GM19043 (cell line): ENCODE measurements at regions not wholly inside any gene's neighbourhood (a gene's known extent, or its start where the extent isn't known, plus 50 kb on each side); places are given as distances from the start of the nearest gene placed in this dataset.

Experiments
- ATAC-seq: cut with Tn5 transposase; IDR thresholded peaks from one replicate; pipeline ENCODE4 v1.9.1; 2021; ENCODE audit warnings: low read depth; ENCODE audit not compliant: unreplicated experiment

DNA sequence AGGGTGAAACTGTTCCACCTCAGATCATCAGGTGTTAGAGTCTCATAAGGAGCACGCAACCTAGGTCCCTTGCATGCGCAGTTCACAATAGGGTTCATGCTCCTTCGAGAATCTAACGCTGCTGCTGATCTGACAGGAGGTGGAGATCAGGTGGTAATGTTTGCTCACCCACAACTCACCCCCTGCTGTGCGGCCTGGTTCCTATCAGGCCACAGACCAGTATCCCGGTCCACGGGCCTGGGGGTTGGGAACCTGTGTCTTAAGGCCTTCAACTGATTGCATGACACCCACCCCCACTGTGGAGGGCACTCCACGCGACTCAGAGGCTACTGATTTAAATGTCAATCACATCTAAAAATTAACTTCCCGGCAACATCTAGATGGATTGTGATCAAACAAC, 411.2 kb upstream of the SULF2 start:
- ATAC-seq, result no peak

- ATAC-seq, result no peak
Observed at GRCh38 chr20:48196001-48196400, 410.7 kb upstream of the SULF2 start.

GRCh38 chr20:48195121-48195870, 410.0 kb upstream of the SULF2 start:
- no peak for ATAC-seq

- ATAC-seq, result no peak
Observed at GRCh38 chr20:48194583-48194982, 409.3 kb upstream of the SULF2 start.

DNA sequence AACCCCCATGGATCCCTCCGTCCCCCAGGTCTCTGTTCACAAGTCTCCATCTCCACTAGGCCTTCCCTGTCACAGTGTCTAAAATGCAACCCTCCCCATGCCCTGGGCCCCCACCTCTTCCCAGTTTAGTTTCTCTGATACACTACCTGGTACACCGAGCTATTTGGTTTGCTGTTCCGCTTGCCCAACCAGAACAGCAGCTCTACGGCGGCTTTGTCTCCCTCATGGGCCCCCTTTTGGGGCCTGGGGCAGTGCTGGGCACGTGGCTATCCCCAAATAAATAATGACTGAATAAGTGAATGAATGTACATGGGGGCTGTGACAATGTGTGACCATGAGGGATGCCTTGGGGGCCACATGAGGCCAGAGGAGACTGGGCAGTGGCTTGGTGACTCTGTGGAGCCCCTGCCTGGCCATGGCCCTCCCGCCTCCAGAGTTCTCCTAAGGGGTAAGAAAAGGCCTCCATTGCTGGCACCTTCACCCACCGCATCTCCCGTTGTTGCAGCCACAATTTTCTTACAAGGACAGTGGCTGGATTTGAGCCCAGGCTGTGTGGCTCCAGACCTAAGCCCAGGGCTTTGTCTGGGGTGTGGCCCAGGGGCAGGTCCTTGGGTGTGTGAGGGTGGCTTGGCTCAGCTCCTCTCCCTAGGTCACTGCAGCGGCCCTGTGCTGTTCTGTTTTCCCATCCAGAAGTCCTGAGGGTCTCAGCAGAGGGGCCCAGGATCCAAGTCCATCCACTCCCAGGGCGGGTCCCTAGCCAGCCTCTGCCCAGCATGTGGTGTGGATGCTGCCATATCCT, 408.5 kb upstream of the SULF2 start:
- ATAC-seq, result no peak

- ATAC-seq, result no peak
Observed at GRCh38 chr20:48192109-48192508, 406.8 kb upstream of the SULF2 start.

- ATAC-seq, result no peak
Observed at GRCh38 chr20:48191200-48191599, 405.9 kb upstream of the SULF2 start.

GRCh38 chr20:48190757-48191156, 405.5 kb upstream of the SULF2 start:
- no peak for ATAC-seq

- ATAC-seq, result no peak
Observed at GRCh38 chr20:48189181-48189580, 403.9 kb upstream of the SULF2 start.

GRCh38 chr20:48187851-48188250, 402.6 kb upstream of the SULF2 start:
- no peak for ATAC-seq

DNA sequence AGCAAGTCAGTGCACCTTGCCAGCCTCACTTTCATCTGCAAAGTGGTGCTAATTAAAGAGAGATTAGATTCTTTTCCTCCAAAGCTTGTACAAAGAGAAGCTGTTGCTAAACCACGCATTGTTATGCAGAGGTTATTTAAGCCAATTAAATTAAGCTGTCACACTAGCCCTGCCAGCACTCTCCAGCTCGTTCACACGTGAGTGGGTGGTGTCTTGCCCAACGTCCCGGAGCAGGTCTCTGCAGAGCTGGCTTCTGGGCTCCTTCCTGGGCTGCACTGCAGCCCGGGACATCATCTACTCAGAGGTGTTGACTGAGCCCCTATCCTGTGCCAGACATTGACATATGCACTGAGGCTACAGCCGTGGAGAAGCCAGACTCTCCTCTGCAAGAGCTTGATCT, 401.6 kb upstream of the SULF2 start:
- ATAC-seq, result no peak

DNA sequence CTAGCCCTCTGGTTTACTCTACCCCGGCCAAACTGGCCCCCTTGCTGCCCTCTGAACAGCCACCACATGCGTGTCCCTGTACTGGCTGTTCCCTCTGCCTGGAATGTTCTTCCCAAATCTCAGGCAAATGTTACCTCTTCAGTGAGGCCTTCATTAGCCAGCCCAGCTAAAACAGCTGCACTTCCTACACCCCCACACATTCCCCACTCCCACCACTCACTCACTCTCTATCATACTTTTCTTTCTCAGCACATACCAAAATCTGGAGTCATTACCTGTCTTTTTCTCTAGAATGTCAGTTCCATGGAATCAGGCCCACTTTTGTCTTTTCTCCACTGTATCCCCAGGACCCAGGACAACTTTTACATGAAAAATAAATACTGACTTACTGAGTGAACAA, 401.2 kb upstream of the SULF2 start:
- ATAC-seq, result no peak

DNA sequence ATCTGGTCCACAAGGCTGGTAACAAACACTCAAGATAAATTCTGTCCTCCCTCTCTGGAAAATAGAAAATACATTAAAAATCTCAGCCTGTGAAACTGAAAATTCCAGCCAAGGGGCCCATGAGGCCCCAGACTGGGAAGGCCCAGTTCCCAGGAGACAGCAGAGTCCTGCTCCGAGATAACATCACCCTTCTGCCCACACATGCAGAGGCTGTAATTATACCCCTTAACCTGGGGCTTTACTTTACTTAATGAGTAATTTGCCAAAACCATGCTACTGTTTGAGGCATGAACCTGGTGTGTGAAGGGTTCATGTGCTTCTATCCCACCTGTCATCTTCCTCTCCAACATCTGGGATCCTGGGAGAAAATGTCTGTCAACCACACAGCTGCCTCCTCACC, 398.9 kb upstream of the SULF2 start:
- no peak for ATAC-seq

- no peak for ATAC-seq
Observed at GRCh38 chr20:48181261-48181935, 396.1 kb upstream of the SULF2 start.

GRCh38 chr20:48180618-48181017, 395.3 kb upstream of the SULF2 start:
- ATAC-seq, result no peak

DNA sequence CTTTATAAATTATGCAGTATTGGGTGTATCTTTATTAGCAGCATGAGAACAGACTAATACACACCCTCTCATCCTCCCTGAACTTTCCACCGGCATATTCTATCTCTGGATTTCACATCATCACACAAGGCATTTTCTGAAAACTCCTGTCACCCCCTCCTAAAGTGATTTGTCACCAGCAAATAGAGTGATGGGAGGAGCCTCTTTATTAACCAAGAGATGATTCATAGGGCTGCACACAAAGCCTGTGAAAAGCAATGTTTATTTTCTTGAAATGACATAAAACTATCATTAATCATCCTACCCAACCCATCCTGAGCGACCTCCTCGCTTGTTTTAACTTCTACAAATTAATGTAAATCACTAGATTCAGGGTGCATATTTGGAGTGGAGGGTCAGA, 394.7 kb upstream of the SULF2 start:
- no peak for ATAC-seq

DNA sequence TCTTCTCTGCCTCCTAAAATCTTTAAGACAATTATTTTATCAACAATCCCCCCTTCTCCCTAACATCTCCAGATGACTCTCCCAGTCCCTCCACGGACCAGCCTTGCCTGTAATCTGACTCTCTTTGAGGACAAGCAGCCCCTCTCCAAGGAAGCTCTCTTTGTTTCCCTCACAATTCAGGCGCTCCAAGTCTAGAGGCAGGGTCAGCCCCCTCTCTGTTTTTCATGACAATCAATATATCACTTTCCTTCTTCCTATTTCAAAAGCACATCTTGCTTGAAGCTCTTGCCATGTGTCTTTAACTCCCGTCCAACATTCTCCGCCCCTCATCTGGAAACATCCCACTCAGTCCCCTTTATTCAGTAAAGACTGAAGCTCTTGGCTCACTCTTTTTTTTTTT, 393.4 kb upstream of the SULF2 start:
- ATAC-seq, result no peak

GRCh38 chr20:48177058-48177457, 391.8 kb upstream of the SULF2 start:
- ATAC-seq, result no peak

DNA sequence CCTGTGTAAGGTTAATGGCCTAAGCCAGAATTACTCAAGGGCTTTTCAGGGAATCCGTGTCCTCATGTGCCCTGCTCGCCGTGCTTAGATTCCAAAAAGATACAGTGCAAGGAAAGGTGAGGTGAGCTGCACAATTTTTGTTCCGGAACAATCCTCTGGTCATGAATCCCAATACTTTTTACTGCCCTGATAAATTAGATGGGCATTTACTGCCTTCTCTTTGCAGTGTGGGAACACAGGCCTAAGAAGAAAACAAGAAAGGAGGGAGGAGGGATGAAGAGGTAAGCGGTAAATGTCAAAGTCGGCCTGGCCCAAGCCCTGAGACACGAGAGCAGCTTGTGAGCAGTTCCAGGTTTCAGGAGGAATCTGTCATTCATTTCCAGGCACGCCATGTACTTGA, 390.9 kb upstream of the SULF2 start:
- no peak for ATAC-seq

DNA sequence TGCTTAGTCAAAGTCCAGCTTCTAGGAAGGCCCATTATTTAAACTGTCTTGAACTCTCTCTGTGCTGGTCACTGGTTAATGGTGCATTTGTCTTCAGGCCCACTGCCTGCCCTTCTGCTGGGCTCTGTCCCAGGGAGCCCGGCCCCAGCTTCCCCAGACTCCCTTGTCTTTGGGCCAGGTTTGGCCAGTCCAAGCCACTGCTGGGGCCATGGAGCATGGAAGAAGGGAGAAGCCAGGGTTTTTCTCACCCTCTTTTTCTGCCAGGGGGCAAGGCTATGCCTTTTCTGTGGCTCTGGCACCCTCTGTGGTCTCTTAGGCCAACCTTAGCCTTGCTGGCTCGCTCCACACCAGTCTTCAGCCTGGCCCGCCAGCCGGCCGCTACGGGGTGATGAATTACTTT, 390.0 kb upstream of the SULF2 start:
- no peak for ATAC-seq

DNA sequence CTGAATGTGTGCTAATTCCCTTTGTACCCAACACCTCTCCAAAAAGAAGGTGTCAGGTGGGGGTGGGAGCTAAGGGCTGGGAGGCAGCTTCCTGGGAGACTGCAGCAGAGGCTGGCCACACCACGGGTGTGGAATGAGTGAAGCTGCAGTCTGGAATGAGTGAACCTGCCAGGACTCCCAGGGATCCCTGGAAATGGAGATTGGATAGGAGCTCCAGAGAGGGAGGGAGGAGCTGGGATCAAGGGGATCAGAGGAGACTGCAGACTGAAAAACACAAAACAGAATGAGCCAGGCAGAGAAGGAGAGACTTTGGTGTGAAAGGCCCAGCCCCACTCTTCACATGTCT, 387.0 kb upstream of the SULF2 start:
- ATAC-seq, result no peak
